Stimulated activated CD8-positive, alpha-beta memory T cell treated with anti-CD3 and anti-CD28 coated beads, Interleukin-4, amount 100 ng/mL, for 24 hours (primary cell): ENCODE measurements at regions not wholly inside any gene's neighbourhood (a gene's known extent, or its start where the extent isn't known, plus 50 kb on each side); places are given as distances from the start of the nearest gene placed in this dataset.
"Not testable (repeated sequence)": the region's sequence is repeated elsewhere in the genome, so short reads cannot be mapped to it uniquely, and the experiment has no call there.

ENCODE experiments used
- DNase-seq: peaks from one replicate; pipeline ENCODE4 v3.0.0-alpha.2; 2020; ENCODE audit warnings: low read depth

GRCh38 chr3:10703875-10704274 is 112.2 kb upstream of the SLC6A11 start:
- no peak for DNase-seq

GRCh38 chr3:10706156-10706739 is 109.8 kb upstream of the SLC6A11 start:
- DNase-seq = no peak

- no peak for DNase-seq
Measured at GRCh38 chr3:10706740-10707399, 109.2 kb upstream of the SLC6A11 start.

GRCh38 chr3:10707400-10708215 is 108.4 kb upstream of the SLC6A11 start:
- DNase-seq = no peak

GRCh38 chr3:10708216-10708893 is 107.7 kb upstream of the SLC6A11 start:
- no peak for DNase-seq

- no peak for DNase-seq
Measured at GRCh38 chr3:10709110-10709781, 106.8 kb upstream of the SLC6A11 start.

GRCh38 chr3:10712121-10712520 is 103.9 kb upstream of the SLC6A11 start:
- DNase-seq = no peak

- no peak for DNase-seq
Measured at GRCh38 chr3:10713656-10714055, 102.4 kb upstream of the SLC6A11 start.

GRCh38 chr3:10715886-10716285 is 100.1 kb upstream of the SLC6A11 start:
- DNase-seq = no peak

GRCh38 chr3:10716964-10717363 is 99.1 kb upstream of the SLC6A11 start:
- no peak for DNase-seq

GRCh38 chr3:10717756-10718155 is 98.3 kb upstream of the SLC6A11 start:
- DNase-seq = no peak

GRCh38 chr3:10721101-10721500 is 94.9 kb upstream of the SLC6A11 start:
- DNase-seq = no peak

GRCh38 chr3:10722911-10723310 is 93.1 kb upstream of the SLC6A11 start:
- no peak for DNase-seq

- no peak for DNase-seq
Measured at GRCh38 chr3:10723991-10724390, 92.0 kb upstream of the SLC6A11 start.

- DNase-seq = no peak
Measured at GRCh38 chr3:10725067-10725466, 91.0 kb upstream of the SLC6A11 start.

GRCh38 chr3:10725846-10726245 is 90.2 kb upstream of the SLC6A11 start:
- DNase-seq = no peak

GRCh38 chr3:10726787-10727186 is 89.2 kb upstream of the SLC6A11 start:
- DNase-seq = no peak

- no peak for DNase-seq
Measured at GRCh38 chr3:10729439-10729838, 86.6 kb upstream of the SLC6A11 start.

- DNase-seq = no peak
Measured at GRCh38 chr3:10732292-10732691, 83.7 kb upstream of the SLC6A11 start.

GRCh38 chr3:10733297-10733696 is 82.7 kb upstream of the SLC6A11 start:
- no peak for DNase-seq

- DNase-seq = not testable (repeated sequence)
Measured at GRCh38 chr3:10736444-10736843, 79.6 kb upstream of the SLC6A11 start.

- DNase-seq = no peak
Measured at GRCh38 chr3:10737785-10738184, 78.2 kb upstream of the SLC6A11 start.
